Nucleus accumbens (tissue), 56 donors: ENCODE measurements at regions not wholly inside any gene's neighbourhood (a gene's known extent, or its start where the extent isn't known, plus 50 kb on each side); places are given as distances from the start of the nearest gene placed in this dataset.
"Not testable (repeated sequence)": the region's sequence is repeated elsewhere in the genome, so short reads cannot be mapped to it uniquely, and the experiment has no call there.

ENCODE experiments used
- DNase-seq, 56 donors: peaks; one replicate each; lab custom pipeline; 2025; lab: John Stamatoyannopoulos, UW

- no peak for DNase-seq
Observed at GRCh38 chr14:57008534-57008933, 198.3 kb upstream of the OTX2 start.

GRCh38 chr14:56998728-56999127 is 188.4 kb upstream of the OTX2 start:
- no peak for DNase-seq

- no peak for DNase-seq
Observed at GRCh38 chr14:56996721-56997399, 186.6 kb upstream of the OTX2 start.

GRCh38 chr14:56995010-56995409 is 184.7 kb upstream of the OTX2 start:
- DNase-seq: no peak

GRCh38 chr14:56992332-56992820 is 182.1 kb upstream of the OTX2 start:
- no peak for DNase-seq

GRCh38 chr14:56990991-56991627 is 180.8 kb upstream of the OTX2 start:
- not testable (repeated sequence) for DNase-seq

GRCh38 chr14:56989359-56989758 is 179.1 kb upstream of the OTX2 start:
- DNase-seq: no peak

- DNase-seq: no peak
Observed at GRCh38 chr14:56979936-56980335, 169.7 kb upstream of the OTX2 start.

- DNase-seq: no peak
Observed at GRCh38 chr14:56976211-56976610, 165.9 kb upstream of the OTX2 start.

- DNase-seq: no peak
Observed at GRCh38 chr14:56975521-56975920, 165.2 kb upstream of the OTX2 start.

GRCh38 chr14:56972948-56973347 is 162.7 kb upstream of the OTX2 start:
- no peak for DNase-seq

- DNase-seq: no peak
Observed at GRCh38 chr14:56964895-56965294, 154.6 kb upstream of the OTX2 start.

GRCh38 chr14:56963381-56963780 is 153.1 kb upstream of the OTX2 start:
- DNase-seq: no peak

GRCh38 chr14:56962444-56963080 is 152.3 kb upstream of the OTX2 start:
- no peak for DNase-seq

GRCh38 chr14:56959869-56960268 is 149.6 kb upstream of the OTX2 start:
- no peak for DNase-seq

GRCh38 chr14:56959121-56959520 is 148.8 kb upstream of the OTX2 start:
- DNase-seq: no peak

GRCh38 chr14:56956182-56956581 is 145.9 kb upstream of the OTX2 start:
- DNase-seq: no peak

- DNase-seq: no peak
Observed at GRCh38 chr14:56955745-56956144, 145.5 kb upstream of the OTX2 start.

- no peak for DNase-seq
Observed at GRCh38 chr14:56953884-56954283, 143.6 kb upstream of the OTX2 start.

- no peak for DNase-seq
Observed at GRCh38 chr14:56952766-56953473, 142.6 kb upstream of the OTX2 start.

GRCh38 chr14:56949828-56950227 is 139.5 kb upstream of the OTX2 start:
- no peak for DNase-seq
